HFF-Myc (cell line): ENCODE measurements at regions not wholly inside any gene's neighbourhood (a gene's known extent, or its start where the extent isn't known, plus 50 kb on each side); places are given as distances from the start of the nearest gene placed in this dataset.

Experiments used
- DNase-seq: peaks from one replicate; pipeline ENCODE4 v3.0.0-alpha.2; 2011; ENCODE audit warnings: low read depth; ENCODE audit errors: extremely low read depth
- H3K4me3 ChIP-seq: replicated peaks from 2 replicates; pipeline ENCODE4 v1.5.1; 2011; ENCODE audit warnings: low read depth, mild to moderate bottlenecking, control low read depth, low read length
- TF ChIP-seq, protein P1 (sequence below): IDR thresholded peaks from 2 replicates; pipeline ENCODE4 v1.5.1; 2012; ENCODE audit warnings: mild to moderate bottlenecking, low read depth, low read length, control low read depth; ENCODE audit errors: missing control alignments

DNA sequence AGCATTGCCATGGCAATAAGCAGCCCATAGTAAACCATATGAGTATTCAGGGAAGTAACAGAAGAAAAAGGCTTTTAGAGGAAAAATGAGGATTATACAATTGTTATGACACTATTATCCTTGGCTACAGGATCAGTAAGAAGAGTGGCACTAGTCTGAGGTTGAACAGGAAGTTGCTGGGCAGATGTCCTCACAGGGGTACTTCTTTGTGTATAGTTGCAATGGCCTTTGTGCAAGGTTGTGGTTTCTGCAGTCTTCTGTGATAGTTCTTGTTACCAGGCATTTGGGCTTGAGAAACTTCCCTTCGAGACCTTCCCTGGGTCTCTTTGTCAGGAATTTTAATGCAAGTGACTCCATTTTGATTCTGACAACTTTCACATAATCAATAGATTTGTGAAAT is 100.6 kb upstream of the ATP11B start:
- TF ChIP-seq, protein P1, sequence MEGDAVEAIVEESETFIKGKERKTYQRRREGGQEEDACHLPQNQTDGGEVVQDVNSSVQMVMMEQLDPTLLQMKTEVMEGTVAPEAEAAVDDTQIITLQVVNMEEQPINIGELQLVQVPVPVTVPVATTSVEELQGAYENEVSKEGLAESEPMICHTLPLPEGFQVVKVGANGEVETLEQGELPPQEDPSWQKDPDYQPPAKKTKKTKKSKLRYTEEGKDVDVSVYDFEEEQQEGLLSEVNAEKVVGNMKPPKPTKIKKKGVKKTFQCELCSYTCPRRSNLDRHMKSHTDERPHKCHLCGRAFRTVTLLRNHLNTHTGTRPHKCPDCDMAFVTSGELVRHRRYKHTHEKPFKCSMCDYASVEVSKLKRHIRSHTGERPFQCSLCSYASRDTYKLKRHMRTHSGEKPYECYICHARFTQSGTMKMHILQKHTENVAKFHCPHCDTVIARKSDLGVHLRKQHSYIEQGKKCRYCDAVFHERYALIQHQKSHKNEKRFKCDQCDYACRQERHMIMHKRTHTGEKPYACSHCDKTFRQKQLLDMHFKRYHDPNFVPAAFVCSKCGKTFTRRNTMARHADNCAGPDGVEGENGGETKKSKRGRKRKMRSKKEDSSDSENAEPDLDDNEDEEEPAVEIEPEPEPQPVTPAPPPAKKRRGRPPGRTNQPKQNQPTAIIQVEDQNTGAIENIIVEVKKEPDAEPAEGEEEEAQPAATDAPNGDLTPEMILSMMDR: no peak
- no peak overlapping the region for H3K4me3 ChIP-seq
- no peak for DNase-seq

DNA sequence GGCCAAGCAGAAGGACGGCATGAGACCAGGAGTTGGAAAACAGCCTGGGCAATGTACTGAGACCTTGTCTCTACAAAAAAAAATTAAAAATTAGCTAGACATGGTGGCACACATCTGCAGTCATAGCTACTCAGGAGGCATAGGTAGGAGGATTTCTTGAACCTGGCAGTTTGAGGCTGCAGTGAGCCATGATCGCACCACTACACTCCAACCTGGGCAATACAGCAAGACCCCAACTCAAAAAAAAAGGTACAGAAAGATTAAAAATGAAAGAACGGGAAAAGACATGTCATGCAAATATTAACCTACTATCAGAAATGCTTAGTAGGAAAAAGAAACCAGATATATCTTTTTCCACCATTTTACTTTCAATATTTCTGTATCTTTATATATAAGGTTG is 99.6 kb upstream of the ATP11B start:
- no peak overlapping the region for H3K4me3 ChIP-seq
- TF ChIP-seq, protein P1: no peak
- no peak for DNase-seq

DNA sequence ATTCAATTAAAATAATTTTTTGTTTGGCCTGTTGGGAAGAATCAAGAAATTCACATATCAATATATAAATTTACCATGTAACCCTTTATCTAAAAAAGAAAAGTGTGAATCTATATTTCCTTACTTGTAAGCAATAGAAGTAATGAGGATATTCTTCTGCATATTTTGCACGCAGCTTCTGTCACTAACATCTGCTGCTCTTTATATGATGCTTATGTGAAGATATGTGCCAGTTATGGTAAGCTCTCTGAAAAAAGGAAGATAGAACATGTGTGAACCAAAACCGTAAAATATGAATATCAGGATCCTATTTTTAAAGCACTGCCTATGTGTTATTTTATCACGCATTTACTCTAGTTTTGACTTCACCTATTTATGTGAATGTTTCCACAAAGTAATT is 96.4 kb upstream of the ATP11B start:
- DNase-seq: no peak
- no peak overlapping the region for H3K4me3 ChIP-seq
- TF ChIP-seq, protein P1: no peak

DNA sequence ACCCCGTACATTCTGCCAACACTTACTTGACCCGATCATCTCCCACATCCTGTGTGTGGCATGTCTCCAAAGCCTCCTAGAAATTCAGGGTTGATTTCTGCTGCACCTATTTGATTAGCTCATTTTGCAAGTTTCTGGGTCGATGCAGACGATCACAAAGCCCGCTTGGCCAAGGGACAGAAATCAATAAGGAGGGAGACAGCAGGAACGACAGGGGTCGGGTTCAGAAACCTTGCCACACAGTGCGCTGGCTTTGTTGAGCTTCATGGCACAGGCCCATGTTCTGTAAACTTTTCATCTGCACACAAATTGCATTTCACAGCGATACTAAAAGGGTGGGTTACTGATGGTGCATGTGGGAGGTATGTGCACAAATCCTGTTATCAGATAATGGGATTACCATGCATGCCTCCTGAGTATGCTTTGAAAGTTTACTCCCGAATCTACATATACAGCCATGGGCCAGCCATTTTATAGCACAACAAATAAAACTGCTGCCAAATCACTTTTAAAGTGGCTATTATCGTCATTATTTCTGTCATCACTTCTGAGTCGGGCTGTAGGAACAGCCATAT is 95.9 kb upstream of the ATP11B start:
- TF ChIP-seq, protein P1: no peak
- DNase-seq: no peak
- H3K4me3 ChIP-seq: no peak overlapping the region

DNA sequence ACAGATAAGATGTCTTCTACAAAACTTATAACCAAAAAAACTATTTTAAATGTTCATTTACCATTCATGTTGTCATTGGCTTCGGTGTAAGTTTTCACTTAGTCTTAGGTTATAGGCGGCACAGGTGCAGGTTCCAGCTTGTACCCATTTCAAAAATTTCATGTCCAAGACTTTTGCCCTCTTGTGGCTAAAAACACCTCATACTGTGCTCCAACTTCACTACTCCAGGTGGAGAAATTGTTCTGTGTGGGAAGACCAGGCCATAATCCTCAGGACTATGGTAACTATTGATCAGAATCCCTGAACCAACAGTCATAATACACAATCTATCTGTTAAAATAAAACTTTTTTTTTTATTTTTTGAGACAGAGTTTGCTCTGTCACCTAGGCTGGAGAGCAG is 95.2 kb upstream of the ATP11B start:
- no peak overlapping the region for H3K4me3 ChIP-seq
- TF ChIP-seq, protein P1: no peak
- DNase-seq: no peak

DNA sequence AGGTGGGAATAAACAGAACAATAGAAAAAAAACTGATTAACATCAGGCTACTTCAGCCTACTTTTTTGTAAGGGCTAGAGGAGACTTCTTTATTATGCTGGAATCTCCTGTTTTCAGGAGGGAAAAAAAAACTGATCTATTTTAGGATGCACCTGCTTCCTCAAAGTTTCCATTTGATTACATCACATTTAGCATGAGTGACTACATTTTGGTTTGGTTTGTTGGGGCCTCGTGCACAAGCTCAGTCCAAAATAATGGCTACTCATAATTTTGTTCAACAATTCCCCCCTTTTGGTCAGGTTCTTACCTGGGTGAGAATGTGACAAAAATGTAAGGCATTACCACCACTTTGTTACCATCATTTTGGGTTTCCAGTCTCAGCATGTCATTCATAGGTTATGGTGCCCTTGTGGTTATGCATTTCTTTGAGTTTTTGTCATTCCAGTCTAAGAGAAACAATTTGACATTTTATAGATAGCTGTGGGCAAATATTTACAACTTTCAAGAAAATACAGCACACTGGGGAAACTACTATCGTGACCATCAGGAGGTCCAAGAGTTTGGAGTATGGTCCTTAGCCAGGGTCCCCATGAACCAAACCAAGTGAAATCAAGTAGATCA is 93.6 kb upstream of the ATP11B start:
- no peak for DNase-seq
- H3K4me3 ChIP-seq: no peak overlapping the region
- TF ChIP-seq, protein P1: no peak

DNA sequence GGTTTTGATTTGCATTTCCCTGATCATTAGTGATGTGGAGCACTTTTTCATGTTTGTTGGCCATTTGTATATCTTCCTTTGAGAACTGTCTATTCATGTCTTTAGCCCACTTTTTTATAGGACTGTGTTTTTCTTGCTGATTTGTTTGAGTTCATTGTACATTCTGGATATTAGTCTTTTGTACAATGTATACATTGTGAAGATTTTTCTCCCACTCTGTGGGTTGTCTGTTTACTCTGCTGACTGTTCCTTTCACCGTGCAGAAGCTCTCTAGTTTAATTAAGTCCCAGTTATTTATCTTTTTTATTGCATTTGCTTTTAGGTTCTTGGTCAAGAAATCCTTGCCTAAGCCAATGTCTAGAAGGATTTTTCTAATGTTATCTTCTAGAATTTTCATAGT is 91.1 kb upstream of the ATP11B start:
- H3K4me3 ChIP-seq: no peak overlapping the region
- TF ChIP-seq, protein P1: no peak
- no peak for DNase-seq
